K562 (cell line): ENCODE measurements at regions not wholly inside any gene's neighbourhood (a gene's known extent, or its start where the extent isn't known, plus 50 kb on each side); places are given as distances from the start of the nearest gene placed in this dataset.

ENCODE experiments used
- ATAC-seq: fragments of 200-7000 bp; cut with Tn5 transposase; 3 replicates; pipeline ENCODE4 v1.9.1; 2020; ENCODE audit warnings: moderate library complexity
- BruUV-seq: library from RNA; stranded (reverse); fragments of 400-500 nt; replicated peaks from 2 replicates; lab custom pipeline; 2021; lab: Mats Ljungman, UMichigan
- CTCF ChIA-PET: fragments of 300-600 bp; formaldehyde crosslinking; extraction: SDS; loops from one replicate; lab custom pipeline; 2021; ENCODE audit warnings: low intra/inter-chr PET ratio; lab: Yijun Ruan, JAX
- POLR2A ChIA-PET: fragments of 300-600, 350-650 bp; sonication (Branson Sonifier 250); formaldehyde crosslinking; extraction: SDS; loops from one replicate; lab custom pipeline; 2021; ENCODE audit warnings: antibody characterized with exemption, inconsistent platforms; lab: Yijun Ruan, JAX
- DNase-seq, 4 experiments: peaks; one replicate each; pipeline versions ENCODE4 v3.0.0 to v3.0.0-alpha.2; 2011 to 2018; ENCODE audit warnings: low spot score in 3 of 4, mixed read lengths in 3 of 4; ENCODE audit errors: extremely low read depth in 1 of 4
- FAIRE-seq: peaks from 2 replicates; lab custom pipeline; 2011; peaks lifted over from hg19 to GRCh38; lab: Jason Lieb, UNC
- H2AFZ ChIP-seq: 2 replicates; pipeline ENCODE4 v1.6.0; 2011; ENCODE audit warnings: low read depth, low read length, control low read depth, inconsistent platforms
- H3K27ac ChIP-seq: fragments of 200-600 bp; 3 replicates; pipeline ENCODE4 v1.8.0; 2011; ENCODE audit warnings: low read depth, mild to moderate bottlenecking, control low read depth, inconsistent platforms, low read length, moderate library complexity, mixed read lengths; ENCODE audit errors: extremely low read depth
- H3K27me3 ChIP-seq, 2 experiments: fragments of 300-600 bp in 1 of 2; 2 replicates in 1 of 2; 3 replicates in 1 of 2; pipeline versions ENCODE4 v1.6.0 to v1.8.0; 2011; ENCODE audit warnings: inconsistent platforms in 2 of 2, low read length in 2 of 2, mild to moderate bottlenecking in 1 of 2, mixed read lengths in 1 of 2, moderate library complexity in 1 of 2; ENCODE audit not compliant: control insufficient read depth in 2 of 2, insufficient read depth in 2 of 2
- H3K36me3 ChIP-seq: fragments of 300-600 bp; 3 replicates; pipeline ENCODE4 v1.8.0; 2011; ENCODE audit warnings: mild to moderate bottlenecking, low read length, inconsistent platforms; ENCODE audit not compliant: control insufficient read depth, insufficient read depth
- H3K4me1 ChIP-seq, 2 experiments: fragments of 200-600 bp in 1 of 2; replicated peaks in 1 of 2; 2 replicates in 1 of 2; 3 replicates in 1 of 2; pipeline versions ENCODE4 v1.5.1 to v1.8.0; 2011; ENCODE audit warnings: inconsistent platforms in 2 of 2, low read length in 2 of 2, mild to moderate bottlenecking in 1 of 2, mixed read lengths in 1 of 2, moderate library complexity in 1 of 2; ENCODE audit not compliant: control insufficient read depth in 2 of 2, insufficient read depth in 2 of 2
- H3K4me2 ChIP-seq: 2 replicates; pipeline ENCODE4 v1.6.1; 2011; ENCODE audit warnings: low read length, control low read depth, inconsistent platforms, mixed read lengths; ENCODE audit not compliant: insufficient read depth
- H3K4me3 ChIP-seq: fragments of 200-600 bp; sonication (generic), shearing (Covaris generic); 2 replicates; pipeline ENCODE4 v1.5.1; 2016; ENCODE audit warnings: control low read depth, inconsistent platforms
- H3K79me2 ChIP-seq: fragments of 200-600 bp; 3 replicates; pipeline ENCODE4 v1.8.0; 2011; ENCODE audit warnings: low read length, inconsistent platforms; ENCODE audit not compliant: control insufficient read depth, insufficient read depth
- H3K9ac ChIP-seq, 2 experiments: 2 replicates each; pipeline versions ENCODE4 v1.6.0 to v1.6.1; 2011; ENCODE audit warnings: low read depth in 2 of 2, low read length in 2 of 2, control low read depth in 1 of 2, inconsistent platforms in 1 of 2, mild to moderate bottlenecking in 1 of 2, mixed read lengths in 1 of 2; ENCODE audit not compliant: insufficient read depth in 1 of 2
- H3K9me1 ChIP-seq: one replicate; pipeline ENCODE4 v1.6.0; 2011; ENCODE audit warnings: inconsistent platforms, mild to moderate bottlenecking, low read length, moderate library complexity; ENCODE audit not compliant: control insufficient read depth, insufficient read depth
- H3K9me3 ChIP-seq: replicated peaks from 2 replicates; pipeline ENCODE4 v1.5.1; 2011; ENCODE audit warnings: low read depth, low read length, inconsistent platforms; ENCODE audit not compliant: control insufficient read depth, insufficient read depth
- H4K20me1 ChIP-seq: replicated peaks from 2 replicates; pipeline ENCODE4 v1.6.1; 2011; ENCODE audit warnings: low read length, inconsistent platforms, mixed read lengths; ENCODE audit not compliant: control insufficient read depth, insufficient read depth
- CREBBP ChIP-seq: IDR thresholded peaks from one replicate; pipeline ENCODE4 v1.6.1; 2012; ENCODE audit warnings: low read depth, mild to moderate bottlenecking, control low read depth, inconsistent platforms, low read length
- ELF4 ChIP-seq: fragments of 450-650 bp; formaldehyde crosslinking; IDR thresholded peaks from 2 replicates; pipeline ENCODE4 v1.4.0; 2022; ENCODE audit warnings: missing genetic modification characterization
- HDAC1 ChIP-seq, 2 experiments: fragments of 450-650 bp; IDR thresholded peaks; 2 replicates each; pipeline ENCODE4 v1.6.1; 2016 to 2017; ENCODE audit warnings: inconsistent platforms in 1 of 2, mild to moderate bottlenecking in 1 of 2, moderate library complexity in 1 of 2
- HNRNPH1 ChIP-seq: fragments of 200-400 bp; formaldehyde crosslinking; optimal IDR thresholded peaks from 2 replicates; pipeline ENCODE3; 2017; ENCODE audit warnings: low read depth, mild to moderate bottlenecking, low read length, moderate library complexity
- SIN3B ChIP-seq: fragments of 450-650 bp; IDR thresholded peaks from 2 replicates; pipeline ENCODE4 v1.6.1; 2017; ENCODE audit warnings: low read depth, mild to moderate bottlenecking, moderate library complexity
- SMC3 ChIP-seq: conservative IDR thresholded peaks from 2 replicates; pipeline ENCODE4 v1.6.1; 2011; ENCODE audit warnings: low read depth, low read length, improper control_type of control experiment; ENCODE audit not compliant: insufficient read depth
- SRSF7 ChIP-seq: fragments of 200-400 bp; formaldehyde crosslinking; optimal IDR thresholded peaks from 2 replicates; pipeline ENCODE3; 2017; ENCODE audit warnings: mild to moderate bottlenecking, low read depth, low read length
- TAF1 ChIP-seq: IDR thresholded peaks from 2 replicates; pipeline ENCODE4 v1.6.1; 2011; ENCODE audit warnings: mild to moderate bottlenecking, low read length, moderate library complexity; ENCODE audit not compliant: insufficient read depth, control insufficient read depth, severe bottlenecking; ENCODE audit errors: extremely low read depth
- XRCC5 ChIP-seq: fragments of 200-400 bp; formaldehyde crosslinking; IDR thresholded peaks from 2 replicates; pipeline ENCODE4 v1.6.1; 2017; ENCODE audit warnings: low read depth, mild to moderate bottlenecking, low read length
- ZNF174 ChIP-seq: fragments of 250-450 bp; sonication (Bioruptor Pico); IDR thresholded peaks from 2 replicates; pipeline ENCODE4 v1.4.0; 2020; ENCODE audit warnings: mild to moderate bottlenecking
- ZNF644 ChIP-seq: fragments of 200-800 bp; sonication (Bioruptor generic); IDR thresholded peaks from 2 replicates; pipeline ENCODE4 v1.6.1; 2016; ENCODE audit warnings: low read depth, missing genetic modification characterization, missing compliant biosample characterization
- WGBS: fragments of 100-300 bp; shearing (Covaris generic); methylation state at CpG from one replicate; pipeline ENCODE4 v1.1.6; 2016; ENCODE audit warnings: low coverage, mixed read lengths; ENCODE audit not compliant: insufficient coverage; ENCODE audit errors: missing lambda C conversion rate; 5-methylcytosine and 5-hydroxymethylcytosine counted together
- in situ Hi-C: fragments of 300-500 bp; cut with MboI; formaldehyde crosslinking; loops from 4 replicates; pipeline ENCODE4 v1.15.0; 2018; ENCODE audit warnings: inconsistent platforms, mixed read lengths
- intact Hi-C: fragments of 100-400 bp; cut with micrococcal nuclease; formaldehyde crosslinking; loops from 2 replicates; pipeline ENCODE4 v1.14.2; 2022
- TF ChIP-seq, protein P1 (sequence below): fragments of 450-650 bp; IDR thresholded peaks from 2 replicates; pipeline ENCODE4 v1.6.1; 2018; ENCODE audit warnings: mild to moderate bottlenecking, low read depth; ENCODE audit not compliant: partially characterized antibody
- TF ChIP-seq, protein P2 (sequence below), 2 experiments: IDR thresholded peaks; 2 replicates each; pipeline ENCODE4 v1.6.1; 2011; ENCODE audit warnings: borderline replicate concordance in 1 of 2, control low read depth in 1 of 2, low read depth in 1 of 2, low read length in 1 of 2, mild to moderate bottlenecking in 1 of 2, mixed read lengths in 1 of 2, moderate library complexity in 1 of 2; ENCODE audit not compliant: insufficient read depth in 1 of 2, insufficient read length in 1 of 2, poor library complexity in 1 of 2, severe bottlenecking in 1 of 2; ENCODE audit errors: extremely low read depth in 1 of 2
- TF ChIP-seq, protein P3 (sequence below), 3 experiments: fragments of 200-800 bp in 1 of 3; fragments of 250-450 bp in 1 of 3; fragments of 450-650 bp in 1 of 3; sonication (Bioruptor Pico) in 1 of 3; sonication (Bioruptor generic) in 1 of 3; formaldehyde crosslinking in 1 of 3; IDR thresholded peaks; 2 replicates each; pipeline versions ENCODE4 v1.6.1 to v1.8.0; 2016 to 2022; ENCODE audit warnings: mild to moderate bottlenecking in 2 of 3, missing genetic modification characterization in 2 of 3, missing compliant biosample characterization in 1 of 3, moderate library complexity in 1 of 3
- TF ChIP-seq, protein P4 (sequence below): fragments of 450-650 bp; IDR thresholded peaks from 2 replicates; pipeline ENCODE4 v1.6.1; 2017; ENCODE audit warnings: mild to moderate bottlenecking, moderate library complexity

DNA sequence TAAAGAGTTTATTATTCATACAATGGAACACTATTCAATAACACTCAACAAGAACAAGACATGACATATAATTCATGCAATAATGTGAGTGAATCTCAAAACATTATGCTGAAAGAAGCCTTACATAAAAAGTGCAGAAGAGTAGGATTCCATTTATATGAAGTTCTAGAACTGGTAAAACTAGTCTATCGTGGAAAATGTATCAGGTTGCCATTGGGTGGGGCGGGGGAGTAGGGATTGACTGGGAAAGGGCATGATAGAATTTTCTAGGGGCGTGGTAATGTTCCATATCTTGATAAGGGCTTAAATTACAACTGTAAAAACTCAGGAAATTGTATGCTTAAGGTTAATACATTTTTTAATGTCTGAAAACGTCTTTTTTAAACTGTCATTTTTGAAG is 247.9 kb downstream of the SATB1 start:
- H3K4me2 ChIP-seq = no peak overlapping the region
- BruUV-seq = no TSS peak
- no peaks in the 10 kb centered on the region for H3K4me1 ChIP-seq
- no peak overlapping the region for H3K27ac ChIP-seq
- H3K9me3 ChIP-seq = no peaks in the 10 kb centered on the region; the same call in 1 of the 2 replicates
- H3K27me3 ChIP-seq = no peaks in the 10 kb centered on the region
- no peaks in the 10 kb centered on the region for H3K79me2 ChIP-seq
- H3K9me1 ChIP-seq = no peaks in the 10 kb centered on the region
- 2% methylated on average over 4 of the region's 4 CpGs for WGBS
- H2AFZ ChIP-seq = no peak overlapping the region
- FAIRE-seq (no peak), ATAC-seq (no peak), DNase-seq (no peak)
- ChIA-PET CTCF (no interaction called here), POLR2A (interaction anchor here (0.6 to 1.3 kb wide), 2 partner anchors 19 to 66 kb away, joined by 3 to 4 read pairs; no protein-coding TSS in a partner anchor)
- H4K20me1 ChIP-seq = no peaks in the 10 kb centered on the region
- H3K36me3 ChIP-seq = no peaks in the 10 kb centered on the region
- in situ Hi-C loops (no loop called here), intact Hi-C loops (no loop called here)
- H3K4me3 ChIP-seq = no peak overlapping the region
- H3K9ac ChIP-seq = no peak overlapping the region
- TF ChIP-seq, protein P1, sequence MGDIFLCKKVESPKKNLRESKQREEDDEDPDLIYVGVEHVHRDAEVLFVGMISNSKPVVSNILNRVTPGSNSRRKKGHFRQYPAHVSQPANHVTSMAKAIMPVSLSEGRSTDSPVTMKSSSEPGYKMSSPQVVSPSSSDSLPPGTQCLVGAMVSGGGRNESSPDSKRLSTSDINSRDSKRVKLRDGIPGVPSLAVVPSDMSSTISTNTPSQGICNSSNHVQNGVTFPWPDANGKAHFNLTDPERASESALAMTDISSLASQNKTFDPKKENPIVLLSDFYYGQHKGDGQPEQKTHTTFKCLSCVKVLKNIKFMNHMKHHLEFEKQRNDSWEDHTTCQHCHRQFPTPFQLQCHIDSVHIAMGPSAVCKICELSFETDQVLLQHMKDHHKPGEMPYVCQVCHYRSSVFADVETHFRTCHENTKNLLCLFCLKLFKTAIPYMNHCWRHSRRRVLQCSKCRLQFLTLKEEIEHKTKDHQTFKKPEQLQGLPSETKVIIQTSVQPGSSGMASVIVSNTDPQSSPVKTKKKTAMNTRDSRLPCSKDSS = no peak
- TF ChIP-seq, protein P2, sequence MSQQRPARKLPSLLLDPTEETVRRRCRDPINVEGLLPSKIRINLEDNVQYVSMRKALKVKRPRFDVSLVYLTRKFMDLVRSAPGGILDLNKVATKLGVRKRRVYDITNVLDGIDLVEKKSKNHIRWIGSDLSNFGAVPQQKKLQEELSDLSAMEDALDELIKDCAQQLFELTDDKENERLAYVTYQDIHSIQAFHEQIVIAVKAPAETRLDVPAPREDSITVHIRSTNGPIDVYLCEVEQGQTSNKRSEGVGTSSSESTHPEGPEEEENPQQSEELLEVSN (IDR thresholded peaks at IDR 0.05; ENCODE audit: borderline replicate concordance in 1 of 2, extremely low read depth in 1 of 2, insufficient read depth in 1 of 2, insufficient read length in 1 of 2, low read depth in 1 of 2, low read length in 1 of 2, poor library complexity in 1 of 2, severe bottlenecking in 1 of 2) = no peak
- TF ChIP-seq, protein P3, sequence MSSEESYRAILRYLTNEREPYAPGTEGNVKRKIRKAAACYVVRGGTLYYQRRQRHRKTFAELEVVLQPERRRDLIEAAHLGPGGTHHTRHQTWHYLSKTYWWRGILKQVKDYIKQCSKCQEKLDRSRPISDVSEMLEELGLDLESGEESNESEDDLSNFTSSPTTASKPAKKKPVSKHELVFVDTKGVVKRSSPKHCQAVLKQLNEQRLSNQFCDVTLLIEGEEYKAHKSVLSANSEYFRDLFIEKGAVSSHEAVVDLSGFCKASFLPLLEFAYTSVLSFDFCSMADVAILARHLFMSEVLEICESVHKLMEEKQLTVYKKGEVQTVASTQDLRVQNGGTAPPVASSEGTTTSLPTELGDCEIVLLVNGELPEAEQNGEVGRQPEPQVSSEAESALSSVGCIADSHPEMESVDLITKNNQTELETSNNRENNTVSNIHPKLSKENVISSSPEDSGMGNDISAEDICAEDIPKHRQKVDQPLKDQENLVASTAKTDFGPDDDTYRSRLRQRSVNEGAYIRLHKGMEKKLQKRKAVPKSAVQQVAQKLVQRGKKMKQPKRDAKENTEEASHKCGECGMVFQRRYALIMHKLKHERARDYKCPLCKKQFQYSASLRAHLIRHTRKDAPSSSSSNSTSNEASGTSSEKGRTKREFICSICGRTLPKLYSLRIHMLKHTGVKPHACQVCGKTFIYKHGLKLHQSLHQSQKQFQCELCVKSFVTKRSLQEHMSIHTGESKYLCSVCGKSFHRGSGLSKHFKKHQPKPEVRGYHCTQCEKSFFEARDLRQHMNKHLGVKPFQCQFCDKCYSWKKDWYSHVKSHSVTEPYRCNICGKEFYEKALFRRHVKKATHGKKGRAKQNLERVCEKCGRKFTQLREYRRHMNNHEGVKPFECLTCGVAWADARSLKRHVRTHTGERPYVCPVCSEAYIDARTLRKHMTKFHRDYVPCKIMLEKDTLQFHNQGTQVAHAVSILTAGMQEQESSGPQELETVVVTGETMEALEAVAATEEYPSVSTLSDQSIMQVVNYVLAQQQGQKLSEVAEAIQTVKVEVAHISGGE (CRISPR knock-in tag; IDR thresholded peaks at IDR 0.05) = no peak
- TF ChIP-seq SRSF7 (no peak), ZNF644 (tag) (no peak), SMC3 (no peak), CREBBP (no peak), ELF4 (no peak), XRCC5 (no peak), HDAC1 (IDR thresholded peaks at IDR 0.05) (no peak), ZNF174 (CRISPR knock-in tag) (no peak), SIN3B (no peak), TAF1 (no peak), HNRNPH1 (no peak)
- TF ChIP-seq, protein P4, sequence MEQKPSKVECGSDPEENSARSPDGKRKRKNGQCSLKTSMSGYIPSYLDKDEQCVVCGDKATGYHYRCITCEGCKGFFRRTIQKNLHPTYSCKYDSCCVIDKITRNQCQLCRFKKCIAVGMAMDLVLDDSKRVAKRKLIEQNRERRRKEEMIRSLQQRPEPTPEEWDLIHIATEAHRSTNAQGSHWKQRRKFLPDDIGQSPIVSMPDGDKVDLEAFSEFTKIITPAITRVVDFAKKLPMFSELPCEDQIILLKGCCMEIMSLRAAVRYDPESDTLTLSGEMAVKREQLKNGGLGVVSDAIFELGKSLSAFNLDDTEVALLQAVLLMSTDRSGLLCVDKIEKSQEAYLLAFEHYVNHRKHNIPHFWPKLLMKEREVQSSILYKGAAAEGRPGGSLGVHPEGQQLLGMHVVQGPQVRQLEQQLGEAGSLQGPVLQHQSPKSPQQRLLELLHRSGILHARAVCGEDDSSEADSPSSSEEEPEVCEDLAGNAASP = no peak
